ENCODE measurements at regions not wholly inside any gene's neighbourhood (a gene's known extent, or its start where the extent isn't known, plus 50 kb on each side); places are given as distances from the start of the nearest gene placed in this dataset.

- H3K36me3 Mint-ChIP-seq (ENCODE audit: insufficient read depth in 1 of 3, low read depth in 3 of 3) = no peaks in the 10 kb centered on the region
- no peak overlapping the region for H3K9ac ChIP-seq (ENCODE audit: extremely low read depth, insufficient read length, low read length)
- H3K27me3 ChIP-seq (ENCODE audit: insufficient read depth, low read length) = no peaks in the 10 kb centered on the region
- peaks cover 8% of the 10 kb centered on the region in 2 experiments for H3K4me1 Mint-ChIP-seq
- no peaks in the 10 kb centered on the region for H3K23me2 ChIP-seq (ENCODE audit: insufficient read length, low read depth, low read length, poor library complexity, severe bottlenecking)
- H2BK12ac ChIP-seq (ENCODE audit: insufficient read length, low read depth, low read length) = no peak overlapping the region
- no peaks in the 10 kb centered on the region for H3K27me3 Mint-ChIP-seq (ENCODE audit: low read depth)
- H3K9me3 Mint-ChIP-seq = no peaks in the 10 kb centered on the region; a peak in 1 of 5 replicates
- H3K14ac ChIP-seq (ENCODE audit: insufficient read depth, low read length) = no peak overlapping the region
- H2BK15ac ChIP-seq (ENCODE audit: low read depth, low read length) = no peak overlapping the region
- H3K4me3 Mint-ChIP-seq = no peak overlapping the region
- no peak overlapping the region for H4K8ac ChIP-seq (replicated peaks; ENCODE audit: insufficient read length, low read depth, low read length)
- no peaks in the 10 kb centered on the region for H3K9me3 ChIP-seq (ENCODE audit: control insufficient read depth, low read depth, low read length)
- H4K5ac ChIP-seq (ENCODE audit: insufficient read length, low read depth, low read length) = no peak overlapping the region
- no peak overlapping the region for H3T11ph ChIP-seq (ENCODE audit: low read length)
- TF ChIP-seq CTCF (conservative IDR thresholded peaks at IDR 0.05) = no peak
- H2AK5ac ChIP-seq (ENCODE audit: insufficient read length, low read length) = no peak overlapping the region
- H3K27ac ChIP-seq (ENCODE audit: insufficient read length, low read depth, low read length) = no peak overlapping the region
- no peaks in the 10 kb centered on the region for H3K4me1 ChIP-seq (ENCODE audit: insufficient read depth, low read length)
- WGBS (ENCODE audit: extremely low coverage, insufficient read length, low lambda C conversion rate) = no CpG with 5 or more reads among the region's 1 CpG
- H3K79me1 ChIP-seq (ENCODE audit: insufficient read depth, low read depth, low read length, poor library complexity, severe bottlenecking) = no peaks in the 10 kb centered on the region
- no peak overlapping the region for H3K23ac ChIP-seq (ENCODE audit: insufficient read length, low read depth, low read length)
- H3K56ac ChIP-seq (ENCODE audit: insufficient read length, low read depth, low read length) = no peak overlapping the region
- no peak overlapping the region for H2AFZ ChIP-seq (ENCODE audit: low read length)
- no peak overlapping the region for H2BK5ac ChIP-seq (ENCODE audit: insufficient read length, low read length)
- H4K20me1 ChIP-seq (ENCODE audit: control insufficient read depth, insufficient read depth, insufficient read length) = no peaks in the 10 kb centered on the region
- H3K27ac Mint-ChIP-seq = no peak overlapping the region
- H3K4ac ChIP-seq (ENCODE audit: low read depth, low read length) = no peak overlapping the region
- H3K79me2 ChIP-seq (ENCODE audit: insufficient read depth, low read length) = no peaks in the 10 kb centered on the region
- no peak overlapping the region for H4K91ac ChIP-seq (ENCODE audit: insufficient read length, low read depth, low read length)
- H2BK20ac ChIP-seq (ENCODE audit: low read depth, low read length, poor library complexity, severe bottlenecking) = no peak overlapping the region
- no peak for DNase-seq
- no peak overlapping the region for H2BK120ac ChIP-seq (ENCODE audit: low read depth, low read length, poor library complexity, severe bottlenecking)
- H3K4me2 ChIP-seq (ENCODE audit: insufficient read depth, insufficient read length, low read length) = no peak overlapping the region
- no peak overlapping the region for H3K18ac ChIP-seq (ENCODE audit: insufficient read length, low read depth, low read length)
These were observed 2026.5 kb downstream of the LRRC4C start for GRCh38 chr11:39432929-39433328.
